ENCODE measurements at regions not wholly inside any gene's neighbourhood (a gene's known extent, or its start where the extent isn't known, plus 50 kb on each side); places are given as distances from the start of the nearest gene placed in this dataset.

GRCh38 chr11:76280151-76280881, 74.0 kb upstream of the WNT11 start:
- Histone ChIP-seq H3K27ac (ENCODE audit: low read depth in 2 of 2, low read length in 1 of 2) (no peak overlapping the region), H4K20me1 (ENCODE audit: insufficient read depth) (no peaks in the 10 kb centered on the region), H3K4me3 (ENCODE audit: low read depth in 2 of 2, low read length in 1 of 2) (no peak overlapping the region), H3K36me3 (replicated peaks in 1 of 2; ENCODE audit: control insufficient read depth in 1 of 2, insufficient read depth in 2 of 2, low read length in 1 of 2) (no peaks in the 10 kb centered on the region), H2AFZ (ENCODE audit: low read depth) (no peak overlapping the region), H3K4me1 (ENCODE audit: control insufficient read depth in 1 of 2, insufficient read depth in 2 of 2, low read depth in 1 of 2, low read length in 1 of 2) (peaks cover 0 to 6% of the 10 kb centered on the region in 2 experiments; a peak in 1 of 4 replicates), H3K9me2 (no peaks in the 10 kb centered on the region), H3K9me3 (no peaks in the 10 kb centered on the region), H3K79me2 (ENCODE audit: insufficient read depth) (no peaks in the 10 kb centered on the region), H3K27me3 (ENCODE audit: insufficient read depth) (0 out of 2 replicates have a peak, but pooled peaks cover 4% of the 10 kb centered on the region), H3K9ac (no peak overlapping the region), H3K4me2 (no peak overlapping the region), H3F3A (replicated peaks; ENCODE audit: insufficient read depth) (no peaks in the 10 kb centered on the region)
- ChIA-PET CTCF (interaction anchor here (1.2 to 1.7 kb wide), 2 partner anchors 32 to 73 kb away, joined by 3 to 6 read pairs; no protein-coding TSS in a partner anchor), POLR2A (no interaction called here)
- WGBS (ENCODE audit: low lambda C conversion rate): 78% methylated on average over 16 of the region's 16 CpGs
- TF ChIP-seq RXRA (IDR thresholded peaks at IDR 0.05; ENCODE audit: borderline replicate concordance, low read depth): no peak
- TF ChIP-seq FOXM1 (IDR thresholded peaks at IDR 0.05; ENCODE audit: low read depth): no peak
- no peak for TF ChIP-seq ZBTB33 (IDR thresholded peaks at IDR 0.05; ENCODE audit: borderline replicate concordance, low read depth)
- TF ChIP-seq POLR2AphosphoS5 (IDR thresholded peaks at IDR 0.05; ENCODE audit: low read depth, low read length): no peak
- no peak for TF ChIP-seq RAD21 (IDR thresholded peaks at IDR 0.05; ENCODE audit: low read length)
- no peak for TF ChIP-seq YY1 (IDR thresholded peaks at IDR 0.05; ENCODE audit: low read depth)
- no peak for TF ChIP-seq MAX (IDR thresholded peaks at IDR 0.05; ENCODE audit: low read depth)
- no peak for TF ChIP-seq RCOR1 (IDR thresholded peaks at IDR 0.05; ENCODE audit: low read length)
- TF ChIP-seq TEAD4 (IDR thresholded peaks at IDR 0.05; ENCODE audit: borderline replicate concordance, insufficient read depth): no peak
- TF ChIP-seq EZH2phosphoT487 (IDR thresholded peaks at IDR 0.05; ENCODE audit: borderline replicate concordance, low read depth): no peak
- no peak for TF ChIP-seq TCF12 (IDR thresholded peaks at IDR 0.05)
- no peak for TF ChIP-seq CTCF (IDR thresholded peaks at IDR 0.05)
- no peak for DNase-seq

GRCh38 chr11:76279646-76280045, 73.3 kb upstream of the WNT11 start:
- peaks cover 0 to 6% of the 10 kb centered on the region in 2 experiments; a peak in 1 of 4 replicates for H3K4me1 ChIP-seq (ENCODE audit: control insufficient read depth in 1 of 2, insufficient read depth in 2 of 2, low read depth in 1 of 2, low read length in 1 of 2)
- DNase-seq: no peak
- 80% methylated on average over 7 of the region's 7 CpGs for WGBS (ENCODE audit: low lambda C conversion rate)
- no peaks in the 10 kb centered on the region for H4K20me1 ChIP-seq (ENCODE audit: insufficient read depth)
- no peak overlapping the region for H2AFZ ChIP-seq (ENCODE audit: low read depth)
- POLR2A ChIA-PET: no interaction called here
- no peak overlapping the region for H3K4me2 ChIP-seq
- no peak overlapping the region for H3K27ac ChIP-seq (ENCODE audit: low read depth in 2 of 2, low read length in 1 of 2)
- no peaks in the 10 kb centered on the region for H3K9me3 ChIP-seq
- H3K27me3 ChIP-seq (ENCODE audit: insufficient read depth): 0 out of 2 replicates have a peak, but pooled peaks cover 4% of the 10 kb centered on the region
- no peak overlapping the region for H3K4me3 ChIP-seq (ENCODE audit: low read depth in 2 of 2, low read length in 1 of 2)
- no peaks in the 10 kb centered on the region for H3K79me2 ChIP-seq (ENCODE audit: insufficient read depth)
- H3K9ac ChIP-seq: no peak overlapping the region
- CTCF ChIA-PET: interaction anchor here (1.2 kb wide), 1 partner anchor 31 kb away, joined by 3 read pairs; no protein-coding TSS in a partner anchor
- no peaks in the 10 kb centered on the region for H3K36me3 ChIP-seq (replicated peaks in 1 of 2; ENCODE audit: control insufficient read depth in 1 of 2, insufficient read depth in 2 of 2, low read length in 1 of 2)
- no peaks in the 10 kb centered on the region for H3K9me2 ChIP-seq
- H3F3A ChIP-seq (replicated peaks; ENCODE audit: insufficient read depth): no peaks in the 10 kb centered on the region
- TF ChIP-seq GABPA (IDR thresholded peaks at IDR 0.05; ENCODE audit: low read depth) (no peak), TAF1 (IDR thresholded peaks at IDR 0.05; ENCODE audit: borderline replicate concordance, low read depth, low read length) (no peak), NRF1 (IDR thresholded peaks at IDR 0.05; ENCODE audit: low read depth, low read length) (no peak), MEF2A (IDR thresholded peaks at IDR 0.05; ENCODE audit: borderline replicate concordance, low read depth) (no peak), REST (IDR thresholded peaks at IDR 0.05; ENCODE audit: low read depth, low read length) (no peak), CHD2 (IDR thresholded peaks at IDR 0.05; ENCODE audit: low read length, partially characterized antibody) (no peak), IRF3 (IDR thresholded peaks at IDR 0.05; ENCODE audit: low read depth, low read length) (no peak)
